Esophagus mucosa (tissue), 1 donor: ENCODE measurements at regions not wholly inside any gene's neighbourhood (a gene's known extent, or its start where the extent isn't known, plus 50 kb on each side); places are given as distances from the start of the nearest gene placed in this dataset.

ENCODE experiments used
- ATAC-seq: fragments of 200-7000 bp; cut with Tn5 transposase; one replicate; pipeline ENCODE4 v1.9.1; 2020
- donor health status: DM: yes; HTN: yes; CAD: no.

- no peak for ATAC-seq
Measured at GRCh38 chr2:120574620-120575019, 161.0 kb upstream of the GLI2 start.

GRCh38 chr2:120575966-120576365 lies 159.7 kb upstream of the GLI2 start:
- ATAC-seq: no peak

GRCh38 chr2:120576509-120577474 lies 158.9 kb upstream of the GLI2 start:
- ATAC-seq: peak; percentile 57

- ATAC-seq: no peak
Measured at GRCh38 chr2:120577721-120578295, 157.9 kb upstream of the GLI2 start.

- no peak for ATAC-seq
Measured at GRCh38 chr2:120578576-120579352, 156.9 kb upstream of the GLI2 start.

GRCh38 chr2:120579916-120580685 lies 155.6 kb upstream of the GLI2 start:
- ATAC-seq: no peak

- peak; percentile 91 for ATAC-seq
Measured at GRCh38 chr2:120580709-120581108, 155.0 kb upstream of the GLI2 start.

- ATAC-seq: no peak
Measured at GRCh38 chr2:120583121-120583520, 152.5 kb upstream of the GLI2 start.

GRCh38 chr2:120583851-120584570 lies 151.7 kb upstream of the GLI2 start:
- no peak for ATAC-seq

GRCh38 chr2:120586507-120587278 lies 149.0 kb upstream of the GLI2 start:
- ATAC-seq: peak; percentile 72

- no peak for ATAC-seq
Measured at GRCh38 chr2:120587279-120587996, 148.2 kb upstream of the GLI2 start.

GRCh38 chr2:120587997-120588336 lies 147.7 kb upstream of the GLI2 start:
- no peak for ATAC-seq

- ATAC-seq: no peak
Measured at GRCh38 chr2:120589771-120590608, 145.7 kb upstream of the GLI2 start.

GRCh38 chr2:120590841-120591240 lies 144.8 kb upstream of the GLI2 start:
- no peak for ATAC-seq

GRCh38 chr2:120591572-120591971 lies 144.1 kb upstream of the GLI2 start:
- ATAC-seq: no peak

GRCh38 chr2:120592084-120592483 lies 143.6 kb upstream of the GLI2 start:
- no peak for ATAC-seq

GRCh38 chr2:120593921-120594686 lies 141.6 kb upstream of the GLI2 start:
- ATAC-seq: peak; percentile 48

GRCh38 chr2:120594856-120595685 lies 140.6 kb upstream of the GLI2 start:
- peak; percentile 67 for ATAC-seq
